ENCODE measurements at regions not wholly inside any gene's neighbourhood (a gene's known extent, or its start where the extent isn't known, plus 50 kb on each side); places are given as distances from the start of the nearest gene placed in this dataset.
A peak's percentile ranks its signal among the peaks of the same experiment; 100 is the strongest.

GRCh38 chr5:61933787-61934626 is 372.0 kb upstream of the KIF2A start:
- TF ChIP-seq, protein P1, sequence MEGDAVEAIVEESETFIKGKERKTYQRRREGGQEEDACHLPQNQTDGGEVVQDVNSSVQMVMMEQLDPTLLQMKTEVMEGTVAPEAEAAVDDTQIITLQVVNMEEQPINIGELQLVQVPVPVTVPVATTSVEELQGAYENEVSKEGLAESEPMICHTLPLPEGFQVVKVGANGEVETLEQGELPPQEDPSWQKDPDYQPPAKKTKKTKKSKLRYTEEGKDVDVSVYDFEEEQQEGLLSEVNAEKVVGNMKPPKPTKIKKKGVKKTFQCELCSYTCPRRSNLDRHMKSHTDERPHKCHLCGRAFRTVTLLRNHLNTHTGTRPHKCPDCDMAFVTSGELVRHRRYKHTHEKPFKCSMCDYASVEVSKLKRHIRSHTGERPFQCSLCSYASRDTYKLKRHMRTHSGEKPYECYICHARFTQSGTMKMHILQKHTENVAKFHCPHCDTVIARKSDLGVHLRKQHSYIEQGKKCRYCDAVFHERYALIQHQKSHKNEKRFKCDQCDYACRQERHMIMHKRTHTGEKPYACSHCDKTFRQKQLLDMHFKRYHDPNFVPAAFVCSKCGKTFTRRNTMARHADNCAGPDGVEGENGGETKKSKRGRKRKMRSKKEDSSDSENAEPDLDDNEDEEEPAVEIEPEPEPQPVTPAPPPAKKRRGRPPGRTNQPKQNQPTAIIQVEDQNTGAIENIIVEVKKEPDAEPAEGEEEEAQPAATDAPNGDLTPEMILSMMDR (IDR thresholded peaks at IDR 0.05; ENCODE audit: insufficient read depth, low read depth, low read length, missing control alignments): peak; percentile 51
- peak; percentile 64 for DNase-seq (ENCODE audit: low read depth)
- H3K4me3 ChIP-seq (ENCODE audit: low read depth, low read length): no peak overlapping the region

GRCh38 chr5:61941637-61942036 is 364.4 kb upstream of the KIF2A start:
- no peak for DNase-seq (ENCODE audit: low read depth)
- TF ChIP-seq, protein P1 (IDR thresholded peaks at IDR 0.05; ENCODE audit: insufficient read depth, low read depth, low read length, missing control alignments): no peak
- no peak overlapping the region for H3K4me3 ChIP-seq (ENCODE audit: low read depth, low read length)

DNA sequence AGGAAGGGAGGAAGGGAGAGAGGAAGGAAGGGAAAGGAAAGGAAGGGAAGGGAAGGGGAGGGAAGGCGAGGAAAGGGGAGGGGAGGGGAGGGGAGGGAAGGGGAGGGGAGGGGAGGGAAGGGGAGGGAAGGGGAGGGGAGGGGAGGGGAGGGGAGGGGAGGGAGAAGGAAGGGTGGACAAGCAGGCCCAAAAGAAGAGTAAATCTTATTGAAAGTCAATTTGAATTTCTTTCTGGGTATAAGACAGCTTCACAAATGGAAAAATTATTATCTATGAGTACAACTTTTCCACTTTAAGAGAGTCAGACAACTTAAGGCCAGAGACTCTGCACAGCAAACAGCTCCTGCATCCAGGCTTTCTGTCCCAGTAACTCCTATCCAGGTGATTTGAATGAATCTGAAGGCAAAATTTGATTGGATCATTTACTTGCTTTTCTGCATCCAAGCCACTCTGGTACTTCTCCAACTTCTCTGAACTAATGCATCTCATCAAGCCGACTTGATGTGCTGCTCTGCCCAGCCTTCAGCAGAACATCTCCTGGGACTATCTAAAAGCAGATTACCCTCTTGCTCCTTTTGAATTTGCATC is 363.4 kb upstream of the KIF2A start:
- TF ChIP-seq, protein P1 (IDR thresholded peaks at IDR 0.05; ENCODE audit: insufficient read depth, low read depth, low read length, missing control alignments): no peak
- DNase-seq (ENCODE audit: low read depth): no peak
- H3K4me3 ChIP-seq (ENCODE audit: low read depth, low read length): no peak overlapping the region

DNA sequence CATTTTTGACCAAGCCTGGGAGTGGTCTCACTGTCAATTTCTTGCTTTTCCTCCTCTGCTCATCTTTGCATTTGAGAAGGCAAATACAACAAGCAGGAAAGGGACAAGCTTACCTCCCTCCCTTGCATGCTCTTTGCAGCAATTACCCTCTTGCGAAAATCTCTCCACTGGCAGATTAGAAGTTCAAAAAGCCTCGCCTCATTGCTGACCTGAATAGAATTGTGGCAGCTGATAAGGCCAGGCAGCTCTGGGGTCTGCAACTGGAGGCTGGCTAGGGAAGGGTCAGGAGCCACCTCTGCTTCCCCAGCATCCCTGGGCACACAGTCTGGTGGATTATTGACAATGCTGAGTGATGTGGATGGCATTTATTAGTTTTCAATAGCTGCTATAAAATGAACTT is 362.3 kb upstream of the KIF2A start:
- TF ChIP-seq, protein P1 (IDR thresholded peaks at IDR 0.05; ENCODE audit: insufficient read depth, low read depth, low read length, missing control alignments): no peak
- H3K4me3 ChIP-seq (ENCODE audit: low read depth, low read length): no peak overlapping the region
- DNase-seq (ENCODE audit: low read depth): no peak

- DNase-seq (ENCODE audit: low read depth): no peak
- no peak overlapping the region for H3K4me3 ChIP-seq (ENCODE audit: low read depth, low read length)
- TF ChIP-seq, protein P1 (IDR thresholded peaks at IDR 0.05; ENCODE audit: insufficient read depth, low read depth, low read length, missing control alignments): no peak
Observed at GRCh38 chr5:61948151-61948550, 357.9 kb upstream of the KIF2A start.

DNA sequence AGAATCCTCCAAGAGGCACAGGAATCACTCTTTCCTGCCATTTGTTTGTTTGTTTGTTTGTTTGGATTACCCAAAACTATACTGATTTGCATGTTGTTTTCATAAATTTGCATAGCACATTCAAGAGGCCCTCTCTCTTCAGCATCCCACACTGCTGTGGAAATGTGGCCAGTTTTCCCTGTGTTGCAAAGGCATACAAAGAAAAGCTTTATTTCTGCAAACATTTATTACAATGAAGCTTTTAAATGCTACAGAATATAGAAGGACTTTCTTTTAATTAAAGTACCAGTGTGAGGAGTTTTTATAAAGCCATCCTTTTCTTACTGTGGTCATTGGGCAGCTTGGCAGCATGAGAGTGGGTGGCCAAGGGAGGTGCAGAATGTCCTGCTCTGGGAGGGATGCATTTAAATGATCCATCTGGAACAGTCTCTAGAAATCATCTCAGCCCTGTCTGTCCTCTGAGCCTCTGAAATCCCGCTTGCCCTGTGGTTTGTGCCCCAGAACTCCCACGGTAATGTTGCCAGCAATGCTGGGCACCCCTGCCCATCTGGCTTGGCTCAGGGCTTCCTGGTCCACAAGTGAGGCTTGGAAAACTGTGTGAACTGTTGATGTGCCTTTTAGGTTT is 356.8 kb upstream of the KIF2A start:
- no peak overlapping the region for H3K4me3 ChIP-seq (ENCODE audit: low read depth, low read length)
- TF ChIP-seq, protein P1 (IDR thresholded peaks at IDR 0.05; ENCODE audit: insufficient read depth, low read depth, low read length, missing control alignments): no peak
- no peak for DNase-seq (ENCODE audit: low read depth)
